Upper lobe of right lung (tissue), 1 donor: ENCODE measurements at regions not wholly inside any gene's neighbourhood (a gene's known extent, or its start where the extent isn't known, plus 50 kb on each side); places are given as distances from the start of the nearest gene placed in this dataset.

Experiments used
- ATAC-seq: fragments of 200-7000 bp; cut with Tn5 transposase; one replicate; pipeline ENCODE4 v1.9.1; 2020; ENCODE audit warnings: mild to moderate bottlenecking, moderate library complexity
- DNase-seq: peaks from one replicate; pipeline ENCODE4 v3.0.0-alpha.2; 2020
- H3K27ac ChIP-seq: fragments of 200-600 bp; one replicate; pipeline ENCODE4 v1.8.0; 2022
- H3K27me3 ChIP-seq: fragments of 200-600 bp; one replicate; pipeline ENCODE4 v1.8.0; 2022; ENCODE audit warnings: mild to moderate bottlenecking
- H3K36me3 ChIP-seq: fragments of 200-600 bp; one replicate; pipeline ENCODE4 v1.8.0; 2022
- H3K4me1 ChIP-seq: fragments of 200-600 bp; one replicate; pipeline ENCODE4 v1.8.0; 2022
- H3K4me3 ChIP-seq: fragments of 200-600 bp; one replicate; pipeline ENCODE4 v1.8.0; 2022; ENCODE audit warnings: mild to moderate bottlenecking
- H3K9me3 ChIP-seq: fragments of 200-600 bp; one replicate; pipeline ENCODE4 v1.8.0; 2022
- intact Hi-C: fragments of 100-400 bp; cut with DNase I; formaldehyde crosslinking; loops from one replicate; pipeline ENCODE4 v1.11.0; 2022
- TF ChIP-seq, protein P1 (sequence below): fragments of 200-600 bp; IDR thresholded peaks from one replicate; pipeline ENCODE4 v1.8.0; 2022; ENCODE audit warnings: antibody characterized with exemption
- donor health status: DM: no; HTN: yes; CAD: no; lungs with severe emphysema.

DNA sequence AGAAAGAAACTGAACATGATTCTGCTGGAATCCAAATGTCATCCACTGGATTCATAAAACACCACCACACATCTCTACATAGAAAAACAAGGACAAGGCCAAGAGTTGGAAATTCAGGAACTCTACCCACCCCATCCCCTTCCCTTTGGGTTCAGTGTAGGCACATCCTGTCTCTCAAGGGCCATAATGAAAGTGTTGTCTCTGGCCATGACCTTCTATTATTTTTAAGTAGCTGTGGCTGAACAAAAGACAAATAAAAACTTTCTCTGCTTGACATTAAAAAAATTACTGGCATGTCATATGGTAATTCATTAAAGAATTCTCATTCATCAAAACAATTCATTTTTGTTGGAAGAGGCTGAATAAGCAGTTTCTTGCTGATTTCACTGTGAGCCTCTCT, 54.9 kb upstream of the ZBTB18 start:
- DNase-seq = no peak

DNA sequence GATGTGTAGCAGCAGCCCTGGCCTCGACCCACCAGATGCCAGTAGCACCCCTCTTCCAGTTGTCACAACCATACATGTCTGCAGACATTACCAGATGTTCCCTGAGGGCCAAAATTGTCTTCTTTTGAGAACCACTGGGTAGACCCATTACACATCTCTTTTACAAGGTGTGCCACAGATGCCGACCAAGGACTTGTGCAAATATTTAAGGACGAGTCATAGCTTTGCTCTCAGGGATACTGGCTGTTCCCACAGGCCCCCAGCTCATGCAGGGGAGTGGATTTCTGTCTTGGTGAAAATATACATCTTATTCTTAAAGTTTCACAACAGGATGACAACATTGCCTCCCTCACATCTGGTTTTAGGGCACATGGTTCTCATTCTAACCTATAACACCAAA, 59.4 kb upstream of the ZBTB18 start:
- ATAC-seq = no peak
- intact Hi-C loops = no loop called here
- H3K27ac ChIP-seq = no peak overlapping the region

More for the DNA sequence above, 54.9 kb upstream of the ZBTB18 start:
- H3K4me1 ChIP-seq = no peaks in the 10 kb centered on the region
- no peaks in the 10 kb centered on the region for H3K27me3 ChIP-seq
- ATAC-seq = no peak
- intact Hi-C loops = no loop called here
- H3K27ac ChIP-seq = no peak overlapping the region
- H3K4me3 ChIP-seq = no peak overlapping the region
- no peaks in the 10 kb centered on the region for H3K36me3 ChIP-seq
- no peaks in the 10 kb centered on the region for H3K9me3 ChIP-seq
- TF ChIP-seq, protein P1, sequence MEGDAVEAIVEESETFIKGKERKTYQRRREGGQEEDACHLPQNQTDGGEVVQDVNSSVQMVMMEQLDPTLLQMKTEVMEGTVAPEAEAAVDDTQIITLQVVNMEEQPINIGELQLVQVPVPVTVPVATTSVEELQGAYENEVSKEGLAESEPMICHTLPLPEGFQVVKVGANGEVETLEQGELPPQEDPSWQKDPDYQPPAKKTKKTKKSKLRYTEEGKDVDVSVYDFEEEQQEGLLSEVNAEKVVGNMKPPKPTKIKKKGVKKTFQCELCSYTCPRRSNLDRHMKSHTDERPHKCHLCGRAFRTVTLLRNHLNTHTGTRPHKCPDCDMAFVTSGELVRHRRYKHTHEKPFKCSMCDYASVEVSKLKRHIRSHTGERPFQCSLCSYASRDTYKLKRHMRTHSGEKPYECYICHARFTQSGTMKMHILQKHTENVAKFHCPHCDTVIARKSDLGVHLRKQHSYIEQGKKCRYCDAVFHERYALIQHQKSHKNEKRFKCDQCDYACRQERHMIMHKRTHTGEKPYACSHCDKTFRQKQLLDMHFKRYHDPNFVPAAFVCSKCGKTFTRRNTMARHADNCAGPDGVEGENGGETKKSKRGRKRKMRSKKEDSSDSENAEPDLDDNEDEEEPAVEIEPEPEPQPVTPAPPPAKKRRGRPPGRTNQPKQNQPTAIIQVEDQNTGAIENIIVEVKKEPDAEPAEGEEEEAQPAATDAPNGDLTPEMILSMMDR = no peak

DNA sequence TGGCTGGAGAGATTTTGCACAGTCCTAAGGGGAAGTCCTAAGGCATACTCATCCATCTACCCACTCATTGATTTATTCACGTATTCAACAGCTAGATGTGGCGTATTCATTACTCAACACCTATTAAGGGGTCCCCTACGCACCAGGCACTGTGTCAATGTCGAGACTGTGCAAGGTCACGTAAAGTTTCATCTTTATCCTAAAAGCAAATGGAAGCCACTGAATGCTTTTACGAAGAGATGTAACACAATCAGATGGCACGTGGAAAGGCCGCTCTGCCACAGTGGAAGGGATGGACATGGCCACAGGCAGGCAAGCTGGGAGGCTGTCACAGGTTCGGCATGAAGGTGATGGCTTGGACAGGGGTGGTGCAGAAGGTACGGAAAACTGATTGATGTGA, 66.3 kb upstream of the ZBTB18 start:
- Histone ChIP-seq H3K27ac (no peak overlapping the region), H3K9me3 (no peaks in the 10 kb centered on the region), H3K36me3 (no peaks in the 10 kb centered on the region), H3K27me3 (peaks cover 4% of the 10 kb centered on the region), H3K4me3 (no peak overlapping the region), H3K4me1 (no peaks in the 10 kb centered on the region)
- DNase-seq (no peak), ATAC-seq (no peak)
- TF ChIP-seq, protein P1 = no peak
- intact Hi-C loops = no loop called here

More for the DNA sequence above, 59.4 kb upstream of the ZBTB18 start:
- H3K36me3 ChIP-seq = no peaks in the 10 kb centered on the region
- no peaks in the 10 kb centered on the region for H3K4me1 ChIP-seq
- no peak overlapping the region for H3K4me3 ChIP-seq
- DNase-seq = no peak
- no peaks in the 10 kb centered on the region for H3K9me3 ChIP-seq
- TF ChIP-seq, protein P1 = no peak
- no peaks in the 10 kb centered on the region for H3K27me3 ChIP-seq

DNA sequence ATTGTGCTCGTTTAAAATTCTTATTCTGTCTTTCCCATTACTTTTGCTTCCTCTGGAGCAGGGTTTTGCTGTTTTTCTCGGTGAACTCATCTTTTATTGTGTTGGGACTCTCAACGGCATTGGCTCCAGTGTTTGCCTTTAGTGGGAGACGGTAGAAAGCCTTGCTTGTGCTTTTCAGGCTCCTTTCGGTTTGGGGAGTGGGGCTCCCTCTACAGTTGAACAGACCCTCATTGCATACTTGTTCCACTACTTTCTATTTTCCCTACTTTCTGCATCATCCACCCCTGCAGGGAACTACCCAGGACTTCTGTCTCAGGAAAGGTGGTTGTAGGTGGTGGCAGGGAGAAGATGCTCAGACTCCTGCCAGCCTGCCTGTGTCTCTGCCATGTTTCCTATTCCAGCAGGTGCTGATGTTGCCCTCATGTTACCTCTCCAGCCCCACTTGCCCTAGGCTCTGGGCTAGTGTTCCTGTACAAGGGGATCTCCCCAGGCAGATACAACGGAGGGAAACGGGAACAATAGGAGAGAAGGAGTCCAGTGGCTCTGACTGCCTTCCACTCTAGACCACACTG, 68.5 kb upstream of the ZBTB18 start:
- intact Hi-C loops = no loop called here
- TF ChIP-seq, protein P1 = no peak

DNA sequence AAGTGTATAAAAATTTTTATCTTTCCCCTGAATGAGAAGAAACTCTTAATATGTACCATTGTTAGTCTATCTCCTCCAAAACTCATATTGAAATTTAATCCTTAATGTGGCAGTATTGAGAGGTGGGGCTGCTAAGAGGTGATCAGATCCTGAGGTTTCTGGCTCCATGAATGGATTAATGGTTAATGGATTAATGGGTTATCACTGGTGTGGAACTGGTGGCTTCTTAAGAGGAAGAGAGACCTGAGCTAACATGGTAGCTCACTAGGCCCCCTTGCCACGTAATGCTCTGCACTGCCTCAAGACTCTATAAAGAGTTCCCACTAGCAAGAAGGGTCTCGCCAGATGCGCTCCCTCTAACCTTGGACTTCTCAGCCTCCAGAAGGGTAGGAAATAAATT, 70.6 kb upstream of the ZBTB18 start:
- ATAC-seq (no peak), DNase-seq (no peak)
- no peak overlapping the region for H3K4me3 ChIP-seq
- peaks cover 4% of the 10 kb centered on the region for H3K27me3 ChIP-seq
- H3K9me3 ChIP-seq = no peaks in the 10 kb centered on the region
- no peak overlapping the region for H3K27ac ChIP-seq
- TF ChIP-seq, protein P1 = no peak
- no peaks in the 10 kb centered on the region for H3K36me3 ChIP-seq
- intact Hi-C loops = no loop called here
- H3K4me1 ChIP-seq = no peaks in the 10 kb centered on the region

More for the DNA sequence above, 68.5 kb upstream of the ZBTB18 start:
- Histone ChIP-seq H3K4me1 (no peaks in the 10 kb centered on the region), H3K36me3 (no peaks in the 10 kb centered on the region), H3K4me3 (no peak overlapping the region), H3K27me3 (peaks cover 4% of the 10 kb centered on the region), H3K27ac (no peak overlapping the region), H3K9me3 (no peaks in the 10 kb centered on the region)
- ATAC-seq (no peak), DNase-seq (no peak)

DNA sequence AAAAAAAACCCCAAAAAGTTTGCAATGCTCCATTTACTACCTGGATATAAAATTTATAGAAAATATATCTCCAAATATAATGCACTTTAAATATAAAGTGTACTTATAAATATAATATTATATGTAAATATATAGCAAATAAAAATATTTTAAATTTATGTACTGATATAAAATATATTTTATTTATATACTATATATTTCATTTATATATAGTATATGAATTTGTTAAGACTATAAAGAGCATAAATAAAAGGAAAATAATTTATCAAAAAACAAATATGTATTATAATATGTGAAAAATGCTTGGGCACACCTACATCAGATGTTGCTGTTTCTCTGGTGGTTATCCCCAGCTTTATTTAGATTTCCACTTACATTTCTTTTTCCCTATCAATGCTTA, 71.0 kb upstream of the ZBTB18 start:
- H3K4me1 ChIP-seq = no peaks in the 10 kb centered on the region
- no peaks in the 10 kb centered on the region for H3K36me3 ChIP-seq
- TF ChIP-seq, protein P1 = no peak
- H3K9me3 ChIP-seq = no peaks in the 10 kb centered on the region
- no peak overlapping the region for H3K27ac ChIP-seq
- ATAC-seq (no peak), DNase-seq (no peak)
- intact Hi-C loops = no loop called here
- no peak overlapping the region for H3K4me3 ChIP-seq
- H3K27me3 ChIP-seq = peaks cover 4% of the 10 kb centered on the region
